ENCODE measurements at regions not wholly inside any gene's neighbourhood (a gene's known extent, or its start where the extent isn't known, plus 50 kb on each side); places are given as distances from the start of the nearest gene placed in this dataset.
A peak's percentile ranks its signal among the peaks of the same experiment; 100 is the strongest.

DNA sequence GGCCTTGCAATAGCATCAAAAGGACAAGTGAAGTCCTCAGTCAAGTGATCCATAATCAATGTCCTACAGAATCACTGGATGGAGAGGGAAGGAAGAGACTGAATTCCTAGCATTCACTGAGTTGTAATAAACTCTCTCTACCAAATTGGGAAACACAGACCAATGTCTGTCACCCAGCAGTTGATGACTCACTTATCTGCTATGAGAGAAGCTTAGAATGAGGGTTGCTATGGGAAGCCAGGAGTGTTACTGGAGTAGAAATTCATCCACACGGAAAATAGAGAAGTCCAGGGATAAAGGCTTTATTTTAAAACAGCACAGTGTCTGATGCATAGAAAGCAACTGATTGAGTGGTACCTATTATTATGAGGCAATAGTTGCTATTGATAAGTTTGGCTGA lies 407.4 kb downstream of the BRINP1 start:
- no peaks in the 10 kb centered on the region for H3K27me3 Mint-ChIP-seq (ENCODE audit: low read depth)
- H3K36me3 Mint-ChIP-seq (ENCODE audit: insufficient read depth in 1 of 3, low read depth in 3 of 3), result no peaks in the 10 kb centered on the region
- Histone ChIP-seq H2BK12ac (ENCODE audit: insufficient read length, low read depth, low read length) (no peak overlapping the region), H3K23ac (ENCODE audit: insufficient read length, low read depth, low read length) (no peak overlapping the region), H4K8ac (replicated peaks; ENCODE audit: insufficient read length, low read depth, low read length) (no peak overlapping the region), H2BK20ac (ENCODE audit: low read depth, low read length, poor library complexity, severe bottlenecking) (no peak overlapping the region), H3K9ac (ENCODE audit: extremely low read depth, insufficient read length, low read length) (no peak overlapping the region), H3K79me2 (ENCODE audit: insufficient read depth, low read length) (no peaks in the 10 kb centered on the region), H4K5ac (ENCODE audit: insufficient read length, low read depth, low read length) (no peak overlapping the region), H3K56ac (ENCODE audit: insufficient read length, low read depth, low read length) (no peak overlapping the region), H3K27ac (ENCODE audit: insufficient read length, low read depth, low read length) (no peak overlapping the region), H4K20me1 (ENCODE audit: control insufficient read depth, insufficient read depth, insufficient read length) (no peaks in the 10 kb centered on the region), H3T11ph (ENCODE audit: low read length) (no peak overlapping the region), H3K27me3 (ENCODE audit: insufficient read depth, low read length) (no peaks in the 10 kb centered on the region), H3K4ac (ENCODE audit: low read depth, low read length) (no peak overlapping the region), H3K23me2 (ENCODE audit: insufficient read length, low read depth, low read length, poor library complexity, severe bottlenecking) (no peaks in the 10 kb centered on the region), H3K79me1 (ENCODE audit: insufficient read depth, low read depth, low read length, poor library complexity, severe bottlenecking) (no peaks in the 10 kb centered on the region), H3K4me2 (ENCODE audit: insufficient read depth, insufficient read length, low read length) (no peak overlapping the region), H2AK5ac (ENCODE audit: insufficient read length, low read length) (no peak overlapping the region), H2BK120ac (ENCODE audit: low read depth, low read length, poor library complexity, severe bottlenecking) (no peak overlapping the region), H2AFZ (ENCODE audit: low read length) (no peak overlapping the region), H3K9me3 (ENCODE audit: control insufficient read depth, low read depth, low read length) (no peaks in the 10 kb centered on the region), H3K14ac (ENCODE audit: insufficient read depth, low read length) (no peak overlapping the region), H4K91ac (ENCODE audit: insufficient read length, low read depth, low read length) (no peak overlapping the region), H2BK5ac (ENCODE audit: insufficient read length, low read length) (no peak overlapping the region), H2BK15ac (ENCODE audit: low read depth, low read length) (no peak overlapping the region), H3K4me1 (ENCODE audit: insufficient read depth, low read length) (peaks cover 3% of the 10 kb centered on the region; the same call in 1 of the 2 replicates), H3K18ac (ENCODE audit: insufficient read length, low read depth, low read length) (no peak overlapping the region)
- peak; percentile 27 for DNase-seq
- H3K27ac Mint-ChIP-seq, result no peak overlapping the region
- WGBS (ENCODE audit: extremely low coverage, insufficient read length, low lambda C conversion rate), result no CpG with 5 or more reads among the region's 1 CpG
- TF ChIP-seq, protein P1, sequence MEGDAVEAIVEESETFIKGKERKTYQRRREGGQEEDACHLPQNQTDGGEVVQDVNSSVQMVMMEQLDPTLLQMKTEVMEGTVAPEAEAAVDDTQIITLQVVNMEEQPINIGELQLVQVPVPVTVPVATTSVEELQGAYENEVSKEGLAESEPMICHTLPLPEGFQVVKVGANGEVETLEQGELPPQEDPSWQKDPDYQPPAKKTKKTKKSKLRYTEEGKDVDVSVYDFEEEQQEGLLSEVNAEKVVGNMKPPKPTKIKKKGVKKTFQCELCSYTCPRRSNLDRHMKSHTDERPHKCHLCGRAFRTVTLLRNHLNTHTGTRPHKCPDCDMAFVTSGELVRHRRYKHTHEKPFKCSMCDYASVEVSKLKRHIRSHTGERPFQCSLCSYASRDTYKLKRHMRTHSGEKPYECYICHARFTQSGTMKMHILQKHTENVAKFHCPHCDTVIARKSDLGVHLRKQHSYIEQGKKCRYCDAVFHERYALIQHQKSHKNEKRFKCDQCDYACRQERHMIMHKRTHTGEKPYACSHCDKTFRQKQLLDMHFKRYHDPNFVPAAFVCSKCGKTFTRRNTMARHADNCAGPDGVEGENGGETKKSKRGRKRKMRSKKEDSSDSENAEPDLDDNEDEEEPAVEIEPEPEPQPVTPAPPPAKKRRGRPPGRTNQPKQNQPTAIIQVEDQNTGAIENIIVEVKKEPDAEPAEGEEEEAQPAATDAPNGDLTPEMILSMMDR (conservative IDR thresholded peaks at IDR 0.05), result no peak
- H3K4me1 Mint-ChIP-seq, result peaks cover 0 to 3% of the 10 kb centered on the region in 2 experiments; a peak in 1 of 4 replicates
- no peak overlapping the region for H3K4me3 Mint-ChIP-seq
- H3K9me3 Mint-ChIP-seq, result no peaks in the 10 kb centered on the region

Data from H9 (cell line).